Activated gamma-delta T cell (primary cell): ENCODE measurements at regions not wholly inside any gene's neighbourhood (a gene's known extent, or its start where the extent isn't known, plus 50 kb on each side); places are given as distances from the start of the nearest gene placed in this dataset.

ENCODE experiments used
- DNase-seq: peaks from one replicate; lab custom pipeline; 2025; lab: John Stamatoyannopoulos, UW

DNA sequence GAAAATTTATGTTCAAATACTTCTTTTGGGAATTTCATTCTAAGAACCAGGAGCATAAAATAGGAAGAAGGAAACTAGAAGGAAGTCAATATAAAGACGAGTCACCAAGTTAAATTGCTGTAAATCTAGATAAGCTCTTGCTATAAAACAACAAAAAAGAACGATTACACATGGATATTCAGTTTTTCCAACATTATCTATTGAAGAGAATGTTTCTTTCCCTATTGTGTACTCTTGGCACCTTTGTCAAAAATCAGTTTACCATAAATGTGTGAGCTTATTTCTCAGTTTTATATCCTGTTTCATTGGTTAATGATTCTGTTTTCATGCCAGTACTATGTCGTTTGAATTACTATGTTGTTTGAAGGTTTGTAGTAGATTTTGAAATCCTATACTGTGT is 536.3 kb upstream of the MKI67 start:
- DNase-seq, result no peak

- DNase-seq, result no peak
These were observed 538.5 kb upstream of the MKI67 start for GRCh38 chr10:128664729-128665128.

DNA sequence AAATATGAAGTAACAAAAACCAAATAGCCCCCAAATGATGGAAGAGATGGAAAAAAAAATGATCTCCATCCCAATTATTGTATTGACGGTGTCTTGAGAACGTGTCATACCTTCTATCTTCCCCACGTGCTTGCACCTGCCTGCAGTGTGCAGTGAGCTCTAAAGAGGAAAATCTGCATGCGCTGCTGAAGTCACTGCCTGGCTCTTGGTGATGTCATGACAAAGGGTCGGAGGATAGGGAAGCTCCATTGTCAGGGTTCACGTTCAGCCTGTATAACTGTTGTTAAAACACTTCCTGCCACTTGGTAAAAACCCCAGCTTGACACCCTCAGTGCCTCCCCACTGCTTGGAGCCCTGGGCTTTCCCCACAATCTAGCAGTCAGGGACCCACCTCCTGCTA is 549.2 kb upstream of the MKI67 start:
- no peak for DNase-seq

DNA sequence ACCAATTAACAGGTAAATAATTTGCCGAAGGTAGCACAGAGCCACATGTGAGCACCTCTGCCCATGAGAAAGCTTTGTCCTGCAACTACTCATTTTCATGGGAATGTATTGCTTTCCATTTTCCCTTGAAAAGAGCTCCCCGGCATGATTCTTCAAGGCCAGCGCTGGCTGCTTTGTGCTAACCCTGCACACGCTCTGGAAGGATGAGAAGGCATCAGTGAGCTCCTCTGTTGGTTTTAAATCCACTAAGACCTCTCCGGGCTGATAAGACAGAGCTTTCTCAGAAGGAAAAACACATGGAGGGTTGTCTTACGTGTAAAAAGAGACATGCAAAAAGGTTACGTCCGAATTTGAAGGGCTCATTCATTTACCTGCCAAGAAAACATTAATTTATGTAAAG is 553.9 kb upstream of the MKI67 start:
- no peak for DNase-seq

GRCh38 chr10:128684215-128684614 is 558.0 kb upstream of the MKI67 start:
- DNase-seq, result no peak

- no peak for DNase-seq
These were observed 560.5 kb upstream of the MKI67 start for GRCh38 chr10:128686630-128687278.

DNA sequence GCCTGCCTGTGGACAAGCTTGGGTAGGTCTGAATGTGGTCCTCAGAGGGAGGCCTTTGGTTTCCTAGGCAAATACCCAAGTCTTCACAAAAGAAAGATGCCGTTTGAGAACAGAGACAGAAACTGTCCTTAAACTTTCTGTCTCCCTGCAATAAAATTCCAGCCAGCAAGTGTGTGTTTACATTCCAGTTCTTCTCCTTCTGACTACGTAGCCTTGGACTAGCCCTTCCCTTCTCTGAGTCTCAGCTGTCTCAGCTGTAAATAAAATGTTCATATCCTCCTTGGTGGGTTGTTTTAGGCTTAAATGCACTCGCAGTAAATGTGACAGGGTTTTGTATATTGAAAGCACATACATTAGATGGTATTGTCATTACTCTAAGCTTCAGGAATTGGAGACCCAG is 561.2 kb upstream of the MKI67 start:
- DNase-seq, result no peak

- no peak for DNase-seq
These were observed 561.8 kb upstream of the MKI67 start for GRCh38 chr10:128687927-128688549.

GRCh38 chr10:128689667-128690066 is 563.4 kb upstream of the MKI67 start:
- DNase-seq, result no peak

- no peak for DNase-seq
These were observed 567.4 kb upstream of the MKI67 start for GRCh38 chr10:128693493-128694131.

- DNase-seq, result no peak
These were observed 568.1 kb upstream of the MKI67 start for GRCh38 chr10:128694168-128694850.

DNA sequence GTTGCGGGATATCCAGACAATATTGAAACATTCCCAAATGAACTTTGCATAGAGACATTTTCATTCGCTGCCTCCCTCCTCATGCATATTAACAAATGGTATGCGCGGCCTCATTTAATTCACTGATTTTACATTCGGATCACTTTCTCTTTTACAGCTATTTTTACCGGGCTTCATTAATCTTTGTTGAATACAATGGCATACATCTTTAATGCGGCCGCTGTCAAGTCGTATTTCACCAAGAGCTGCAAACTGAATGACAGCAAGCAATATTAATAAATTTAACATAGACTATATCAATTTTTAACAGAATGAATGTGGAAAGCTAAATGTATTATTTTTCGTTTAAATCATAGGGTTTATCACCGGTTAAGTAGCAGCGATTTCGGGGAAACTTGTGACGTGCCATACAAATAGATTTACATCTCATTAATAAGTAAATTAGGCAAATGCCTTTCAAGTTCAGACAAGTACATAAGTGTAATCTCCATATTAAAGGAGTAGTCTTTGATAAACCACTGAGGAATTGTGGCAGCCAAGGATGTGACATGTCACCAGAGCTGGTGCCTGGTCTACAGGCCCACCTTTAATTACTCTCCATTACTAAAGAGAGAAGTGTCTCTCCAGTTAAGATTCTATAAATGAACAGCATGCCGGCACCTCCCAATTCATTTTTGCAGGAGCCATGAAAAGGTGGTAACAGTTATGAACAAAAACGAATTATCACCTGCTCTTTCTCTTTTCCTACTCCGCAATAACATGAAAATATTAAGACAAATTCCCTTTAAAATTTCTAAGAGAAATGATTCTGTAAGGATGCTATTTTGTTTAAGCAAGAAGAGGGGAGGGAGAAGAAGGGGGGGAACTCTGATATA is 568.9 kb upstream of the MKI67 start:
- no peak for DNase-seq

GRCh38 chr10:128695931-128696330 is 569.7 kb upstream of the MKI67 start:
- DNase-seq, result no peak

DNA sequence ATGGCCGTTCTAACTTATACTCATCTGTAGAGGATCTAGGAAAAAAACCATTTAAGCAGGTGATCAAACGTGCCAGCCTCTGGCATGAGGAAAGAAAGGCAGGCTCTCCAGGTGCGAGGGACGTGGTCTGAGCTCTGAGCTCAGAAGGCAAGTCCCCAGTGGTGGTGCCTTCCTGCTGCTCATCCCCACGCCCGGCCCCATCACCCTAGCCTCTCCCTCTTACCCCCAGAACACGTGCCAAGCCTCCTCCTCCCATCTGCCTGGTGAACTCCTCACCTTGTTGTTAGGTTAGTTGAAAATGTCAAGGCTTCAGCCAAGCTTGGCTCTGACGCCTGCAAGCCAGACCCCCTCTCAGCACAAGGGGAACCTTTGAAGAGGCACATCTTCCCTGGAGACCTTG is 571.2 kb upstream of the MKI67 start:
- DNase-seq, result no peak

- DNase-seq, result no peak
These were observed 575.2 kb upstream of the MKI67 start for GRCh38 chr10:128701381-128701780.

DNA sequence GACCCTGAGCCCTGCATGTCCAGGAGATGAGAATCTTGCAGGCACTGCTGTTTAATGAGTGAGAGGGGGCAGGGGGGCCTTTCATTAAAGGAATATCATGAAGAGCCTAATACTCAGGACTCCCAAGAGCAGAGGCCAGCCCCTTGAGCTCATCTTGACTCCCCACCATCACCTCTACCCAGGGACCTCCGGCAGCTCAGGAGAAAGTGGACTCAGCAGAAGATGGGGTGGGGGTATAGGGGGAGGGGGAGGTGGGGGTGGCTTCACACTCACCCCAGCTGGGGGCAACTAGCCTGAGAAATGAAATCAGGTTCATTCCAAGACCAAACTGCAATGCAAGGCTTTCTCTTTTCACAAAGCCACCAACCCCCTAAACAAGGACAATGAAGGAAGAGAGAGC is 575.6 kb upstream of the MKI67 start:
- no peak for DNase-seq

- no peak for DNase-seq
These were observed 578.5 kb upstream of the MKI67 start for GRCh38 chr10:128704716-128705115.

DNA sequence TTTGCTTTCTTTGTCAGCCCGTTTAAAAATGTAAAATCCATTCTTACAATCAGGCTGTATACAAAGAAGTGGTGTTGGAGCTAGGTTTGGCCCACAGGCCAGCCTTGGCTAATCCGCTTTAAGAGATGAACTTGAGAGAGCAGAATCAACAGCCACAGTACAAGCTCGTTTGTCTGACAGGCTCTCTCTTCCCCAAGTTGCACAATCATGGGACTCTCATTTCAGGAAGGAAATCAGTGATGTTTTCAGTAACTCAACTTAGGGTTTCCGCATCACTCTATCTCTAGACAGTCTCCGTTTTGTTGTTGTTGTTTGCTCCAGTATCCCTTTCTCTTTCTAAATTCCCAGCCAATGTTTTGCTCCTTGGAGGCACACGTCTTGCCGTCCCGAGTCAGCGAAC is 582.0 kb upstream of the MKI67 start:
- no peak for DNase-seq

DNA sequence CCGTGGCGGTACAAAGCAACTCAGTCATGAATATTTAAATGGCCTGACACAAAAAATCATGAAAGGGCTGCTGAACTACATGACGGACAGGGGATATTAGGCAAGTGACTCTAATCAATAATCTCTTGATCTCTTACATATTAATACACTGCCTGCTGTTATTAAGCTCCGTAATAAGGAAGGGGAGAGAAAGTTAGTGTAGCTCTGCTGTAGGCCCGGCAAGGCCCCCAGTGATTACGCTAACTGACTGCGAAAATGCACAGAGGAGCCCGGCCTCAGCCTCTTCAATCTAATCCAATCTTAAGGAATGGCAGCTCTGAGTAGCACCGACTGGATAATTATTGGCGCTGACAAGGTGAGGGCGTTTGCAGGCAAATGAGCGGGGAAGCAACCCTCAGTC is 583.5 kb upstream of the MKI67 start:
- DNase-seq, result no peak

DNA sequence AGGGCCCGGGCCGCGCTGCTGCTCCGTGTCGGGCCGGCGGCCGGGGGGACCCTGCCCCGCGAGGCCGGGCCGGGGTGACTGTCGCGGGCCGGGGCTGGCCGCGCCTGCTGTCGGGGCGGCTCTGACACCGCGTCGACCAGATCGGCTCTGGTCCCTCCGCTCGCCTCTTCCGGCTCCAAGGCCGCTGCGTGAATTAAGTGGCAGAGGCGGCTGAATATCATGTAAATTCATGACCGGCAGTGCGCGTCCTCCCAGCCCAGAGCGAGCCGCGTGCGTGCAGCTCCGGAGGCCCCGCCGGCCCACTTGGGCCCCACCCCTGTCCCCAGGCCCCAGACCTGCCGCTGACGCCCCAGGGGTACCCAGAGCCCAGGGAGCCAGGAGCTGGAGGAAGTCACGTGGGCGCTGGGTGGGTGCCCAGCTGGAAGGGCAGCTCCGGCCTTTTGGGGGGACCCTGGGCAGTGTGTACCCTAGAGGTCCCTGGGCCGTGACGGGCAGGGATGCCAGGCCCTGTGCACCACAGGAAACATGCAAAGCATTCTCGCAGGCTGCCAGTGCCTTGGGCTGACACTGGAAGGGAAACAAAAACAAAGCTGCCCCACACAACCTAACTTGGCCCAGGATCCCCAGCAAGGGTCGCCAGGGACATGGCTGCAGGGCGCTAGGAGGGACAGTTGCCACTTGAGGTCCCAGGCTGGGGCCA is 584.0 kb upstream of the MKI67 start:
- no peak for DNase-seq

DNA sequence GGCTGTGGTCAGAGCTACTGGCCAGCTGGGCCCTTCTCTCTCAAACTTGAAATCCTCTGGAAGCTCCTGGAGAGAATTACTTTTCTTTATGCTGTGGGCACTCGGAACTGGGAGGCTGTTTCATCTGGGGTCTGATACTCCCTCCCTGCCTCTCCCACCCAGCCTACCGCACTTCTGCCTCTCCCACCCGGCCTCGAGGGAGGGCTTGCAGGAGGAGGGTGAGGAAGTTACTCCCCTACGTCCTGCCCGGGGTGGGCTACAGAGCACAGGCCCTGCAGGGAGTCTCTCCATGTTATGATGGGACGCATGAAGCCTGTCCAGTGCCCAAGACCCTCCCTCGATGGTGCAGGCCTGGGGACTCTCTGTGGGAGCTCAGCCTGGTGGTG is 584.6 kb upstream of the MKI67 start:
- DNase-seq, result no peak
